ENCODE measurements at regions not wholly inside any gene's neighbourhood (a gene's known extent, or its start where the extent isn't known, plus 50 kb on each side); places are given as distances from the start of the nearest gene placed in this dataset. TPM values are rescaled to one million over a fixed set of nuclear protein-coding genes. Genes with fewer than 3 reads are reported as not detected.

DNA sequence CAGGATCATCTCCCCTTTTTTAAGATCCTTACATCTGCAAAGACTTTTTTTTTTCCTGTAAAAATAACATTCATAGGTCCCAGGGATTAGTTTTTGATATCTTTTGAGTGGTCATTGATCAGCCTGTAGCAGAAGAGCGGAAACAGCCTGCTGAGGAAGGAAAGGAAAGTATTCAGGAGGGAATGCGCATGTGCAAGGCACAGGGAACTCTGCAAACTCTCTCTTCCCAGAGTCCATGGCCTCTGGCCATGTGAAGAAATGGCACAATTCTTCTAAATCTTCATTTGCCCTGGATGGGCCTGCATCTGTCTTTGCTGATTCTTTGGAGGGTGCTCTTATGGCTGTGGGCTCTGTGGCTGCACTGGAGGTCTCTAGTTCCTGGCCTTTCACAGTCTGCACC lies 60.1 kb upstream of the SKOR2 start:
- no peak overlapping the region for H3K27ac Mint-ChIP-seq
- H3K9me3 Mint-ChIP-seq, result peaks cover 0 to 5% (median 0%) of the 10 kb centered on the region in 7 donors
- no peaks in the 10 kb centered on the region for H3K4me1 ChIP-seq (ENCODE audit: control insufficient read depth in 1 of 2, insufficient read depth in 2 of 2, low read length in 2 of 2)
- DNase-seq, result no peak
- H3K9me3 ChIP-seq (replicated peaks in 1 of 2; ENCODE audit: control insufficient read depth in 1 of 2, insufficient read depth in 1 of 2, low read length in 2 of 2), result no peaks in the 10 kb centered on the region
- H3K27me3 Mint-ChIP-seq (ENCODE audit: low read depth in 3 of 3), result peaks cover 1 to 9% (median 3%) of the 10 kb centered on the region in 3 donors
- no peak overlapping the region for H2AFZ ChIP-seq (ENCODE audit: insufficient read depth, low read depth, low read length, poor library complexity, severe bottlenecking)
- H3K36me3 ChIP-seq (replicated peaks in 1 of 2; ENCODE audit: control insufficient read depth in 1 of 2, insufficient read depth in 2 of 2, low read length in 2 of 2), result no peaks in the 10 kb centered on the region
- intact Hi-C loops (cut with micrococcal nuclease), result no loop called here
- no peak overlapping the region for H3K4me3 ChIP-seq (replicated peaks in 1 of 3; ENCODE audit: low read depth in 2 of 3, low read length in 3 of 3)
- H3K9ac ChIP-seq (ENCODE audit: insufficient read depth, low read length, poor library complexity, severe bottlenecking), result no peak overlapping the region
- no peaks in the 10 kb centered on the region for H3K4me1 Mint-ChIP-seq
- no peaks in the 10 kb centered on the region for H3K27me3 ChIP-seq (ENCODE audit: control insufficient read depth in 2 of 2, insufficient read depth in 2 of 2, low read length in 2 of 2)
- 80% methylated on average over 1 of the region's 2 CpGs for WGBS (ENCODE audit: insufficient coverage)
- H3K4me2 ChIP-seq (replicated peaks; ENCODE audit: extremely low read depth, low read length, poor library complexity, severe bottlenecking), result no peak overlapping the region
- no peaks in the 10 kb centered on the region for H3K36me3 Mint-ChIP-seq
- H3K4me3 Mint-ChIP-seq, result no peak overlapping the region
- TF ChIP-seq, protein P1, sequence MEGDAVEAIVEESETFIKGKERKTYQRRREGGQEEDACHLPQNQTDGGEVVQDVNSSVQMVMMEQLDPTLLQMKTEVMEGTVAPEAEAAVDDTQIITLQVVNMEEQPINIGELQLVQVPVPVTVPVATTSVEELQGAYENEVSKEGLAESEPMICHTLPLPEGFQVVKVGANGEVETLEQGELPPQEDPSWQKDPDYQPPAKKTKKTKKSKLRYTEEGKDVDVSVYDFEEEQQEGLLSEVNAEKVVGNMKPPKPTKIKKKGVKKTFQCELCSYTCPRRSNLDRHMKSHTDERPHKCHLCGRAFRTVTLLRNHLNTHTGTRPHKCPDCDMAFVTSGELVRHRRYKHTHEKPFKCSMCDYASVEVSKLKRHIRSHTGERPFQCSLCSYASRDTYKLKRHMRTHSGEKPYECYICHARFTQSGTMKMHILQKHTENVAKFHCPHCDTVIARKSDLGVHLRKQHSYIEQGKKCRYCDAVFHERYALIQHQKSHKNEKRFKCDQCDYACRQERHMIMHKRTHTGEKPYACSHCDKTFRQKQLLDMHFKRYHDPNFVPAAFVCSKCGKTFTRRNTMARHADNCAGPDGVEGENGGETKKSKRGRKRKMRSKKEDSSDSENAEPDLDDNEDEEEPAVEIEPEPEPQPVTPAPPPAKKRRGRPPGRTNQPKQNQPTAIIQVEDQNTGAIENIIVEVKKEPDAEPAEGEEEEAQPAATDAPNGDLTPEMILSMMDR (IDR thresholded peaks at IDR 0.05), result no peak
- no peak overlapping the region for H3K27ac ChIP-seq (ENCODE audit: low read depth in 1 of 2, low read length in 2 of 2)
- no peaks in the 10 kb centered on the region for H3K79me2 ChIP-seq (ENCODE audit: insufficient read depth, low read length)
- H4K20me1 ChIP-seq (ENCODE audit: insufficient read depth, low read length), result no peaks in the 10 kb centered on the region

Small RNA genes lying in the stretch of these regions (small RNA-seq; reads per million reads assigned to genes)
- not detected for gene MIR4527 (ENCODE audit: insufficient read length, low read depth)
